WTC11 (cell line): ENCODE measurements at regions not wholly inside any gene's neighbourhood (a gene's known extent, or its start where the extent isn't known, plus 50 kb on each side); places are given as distances from the start of the nearest gene placed in this dataset.

Source experiments
- IRF2 ChIP-seq: sonication (generic); formaldehyde crosslinking; IDR thresholded peaks from 2 replicates; pipeline ENCODE4 v1.8.0; 2022; ENCODE audit warnings: low read depth, missing genetic modification reagents, borderline replicate concordance
- ZNF263 ChIP-seq: sonication (generic); formaldehyde crosslinking; IDR thresholded peaks from 2 replicates; pipeline ENCODE4 v1.8.1; 2022; ENCODE audit warnings: low read depth, mild to moderate bottlenecking, moderate library complexity, missing genetic modification reagents
- TF ChIP-seq, protein P1 (sequence below): fragments of 200-600 bp; IDR thresholded peaks from 2 replicates; pipeline ENCODE4 v1.8.0; 2022; ENCODE audit warnings: antibody characterized with exemption

DNA sequence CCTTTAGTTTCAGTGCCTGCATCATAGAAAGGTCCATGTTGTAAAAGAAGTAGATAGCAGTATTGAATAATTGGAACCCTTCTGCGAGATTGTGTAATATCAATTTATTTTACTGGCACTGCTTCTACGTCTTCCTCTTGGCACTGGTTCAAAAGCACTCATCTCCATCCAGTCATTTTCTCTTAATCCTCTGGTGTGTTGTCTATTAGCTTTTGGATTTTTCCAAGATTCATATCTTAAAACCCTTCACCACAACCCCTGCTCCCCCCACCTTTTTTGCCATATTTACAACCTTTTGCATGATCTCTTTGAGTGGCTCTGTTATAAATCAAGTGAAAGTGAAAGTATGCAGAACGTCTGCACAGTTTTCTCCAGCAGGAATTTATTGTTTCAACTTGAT lies 76.6 kb upstream of the HSF2 start:
- TF ChIP-seq IRF2 (no peak), ZNF263 (CRISPR knock-in tag) (no peak)
- TF ChIP-seq, protein P1, sequence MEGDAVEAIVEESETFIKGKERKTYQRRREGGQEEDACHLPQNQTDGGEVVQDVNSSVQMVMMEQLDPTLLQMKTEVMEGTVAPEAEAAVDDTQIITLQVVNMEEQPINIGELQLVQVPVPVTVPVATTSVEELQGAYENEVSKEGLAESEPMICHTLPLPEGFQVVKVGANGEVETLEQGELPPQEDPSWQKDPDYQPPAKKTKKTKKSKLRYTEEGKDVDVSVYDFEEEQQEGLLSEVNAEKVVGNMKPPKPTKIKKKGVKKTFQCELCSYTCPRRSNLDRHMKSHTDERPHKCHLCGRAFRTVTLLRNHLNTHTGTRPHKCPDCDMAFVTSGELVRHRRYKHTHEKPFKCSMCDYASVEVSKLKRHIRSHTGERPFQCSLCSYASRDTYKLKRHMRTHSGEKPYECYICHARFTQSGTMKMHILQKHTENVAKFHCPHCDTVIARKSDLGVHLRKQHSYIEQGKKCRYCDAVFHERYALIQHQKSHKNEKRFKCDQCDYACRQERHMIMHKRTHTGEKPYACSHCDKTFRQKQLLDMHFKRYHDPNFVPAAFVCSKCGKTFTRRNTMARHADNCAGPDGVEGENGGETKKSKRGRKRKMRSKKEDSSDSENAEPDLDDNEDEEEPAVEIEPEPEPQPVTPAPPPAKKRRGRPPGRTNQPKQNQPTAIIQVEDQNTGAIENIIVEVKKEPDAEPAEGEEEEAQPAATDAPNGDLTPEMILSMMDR = no peak
